WTC11 (cell line): ENCODE measurements at regions not wholly inside any gene's neighbourhood (a gene's known extent, or its start where the extent isn't known, plus 50 kb on each side); places are given as distances from the start of the nearest gene placed in this dataset.

Experiments used
- ATAC-seq: fragments of 200-7000 bp; cut with Tn5 transposase; 2 replicates; pipeline ENCODE4 v1.10.0; 2021; ENCODE audit warnings: mild to moderate bottlenecking, moderate library complexity
- CTCF ChIA-PET: fragments of 300-600 bp; sonication (Branson Sonifier 250); formaldehyde crosslinking; loops from one replicate; lab custom pipeline; 2021; ENCODE audit warnings: antibody characterized with exemption; lab: Charles Lee
- POLR2A ChIA-PET: fragments of 350-600 bp; sonication (Branson Sonifier 250); formaldehyde crosslinking; loops from one replicate; lab custom pipeline; 2021; ENCODE audit warnings: antibody characterized with exemption; lab: Charles Lee
- DNase-seq: peaks from one replicate; pipeline ENCODE4 v3.0.0; 2021; ENCODE audit warnings: low spot score
- H3K27ac Mint-ChIP-seq: 2 replicates; pipeline ENCODE4 v1.8.0; 2021; ENCODE audit warnings: mixed read lengths
- H3K27me3 Mint-ChIP-seq: 2 replicates; pipeline ENCODE4 v1.8.0; 2021; ENCODE audit warnings: low read depth, mild to moderate bottlenecking, moderate library complexity, mixed read lengths
- H3K36me3 Mint-ChIP-seq: 2 replicates; pipeline ENCODE4 v1.8.0; 2021; ENCODE audit warnings: mixed read lengths
- H3K4me1 Mint-ChIP-seq: 2 replicates; pipeline ENCODE4 v1.8.0; 2022; ENCODE audit warnings: mixed read lengths
- H3K4me3 Mint-ChIP-seq: 2 replicates; pipeline ENCODE4 v1.8.0; 2021; ENCODE audit warnings: mild to moderate bottlenecking, moderate library complexity, mixed read lengths
- H3K9me3 Mint-ChIP-seq: 2 replicates; pipeline ENCODE4 v1.8.0; 2021; ENCODE audit warnings: mixed read lengths
- AR ChIP-seq: fragments of 250-450 bp; sonication (Bioruptor Pico); IDR thresholded peaks from 2 replicates; pipeline ENCODE4 v1.9.0; 2021; ENCODE audit warnings: mild to moderate bottlenecking
- ARID4B ChIP-seq: sonication (generic); formaldehyde crosslinking; IDR thresholded peaks from 2 replicates; pipeline ENCODE4 v1.8.0; 2023; ENCODE audit warnings: missing genetic modification reagents, mild to moderate bottlenecking, borderline replicate concordance
- ELF4 ChIP-seq: sonication (generic); formaldehyde crosslinking; IDR thresholded peaks from 2 replicates; pipeline ENCODE4 v1.8.1; 2022; ENCODE audit warnings: low read depth, mild to moderate bottlenecking, moderate library complexity, missing genetic modification reagents
- FOXP4 ChIP-seq: sonication (generic); formaldehyde crosslinking; IDR thresholded peaks from 2 replicates; pipeline ENCODE4 v1.8.0; 2022; ENCODE audit warnings: mild to moderate bottlenecking, missing genetic modification reagents
- KAT7 ChIP-seq: sonication (generic); formaldehyde crosslinking; IDR thresholded peaks from 2 replicates; pipeline ENCODE4 v1.8.1; 2023; ENCODE audit warnings: missing genetic modification reagents, mild to moderate bottlenecking, borderline replicate concordance
- NFE2L1 ChIP-seq: sonication (generic); formaldehyde crosslinking; IDR thresholded peaks from 2 replicates; pipeline ENCODE4 v1.8.1; 2023; ENCODE audit warnings: missing genetic modification reagents
- NR2C2 ChIP-seq: sonication (generic); formaldehyde crosslinking; IDR thresholded peaks from 2 replicates; pipeline ENCODE4 v1.8.0; 2022; ENCODE audit warnings: mild to moderate bottlenecking, missing genetic modification reagents
- NR3C1 ChIP-seq: sonication (generic); formaldehyde crosslinking; conservative IDR thresholded peaks from 2 replicates; pipeline ENCODE4 v1.8.1; 2023; ENCODE audit warnings: low read depth, mild to moderate bottlenecking, missing genetic modification reagents
- PREB ChIP-seq: sonication (generic); formaldehyde crosslinking; IDR thresholded peaks from 2 replicates; pipeline ENCODE4 v1.8.1; 2022; ENCODE audit warnings: mild to moderate bottlenecking, missing genetic modification reagents, moderate library complexity, borderline replicate concordance
- SMAD3 ChIP-seq: sonication (generic); formaldehyde crosslinking; IDR thresholded peaks from 2 replicates; pipeline ENCODE4 v1.8.0; 2022; ENCODE audit warnings: missing genetic modification reagents, mild to moderate bottlenecking, borderline replicate concordance
- TP53 ChIP-seq: sonication (generic); formaldehyde crosslinking; IDR thresholded peaks from 2 replicates; pipeline ENCODE4 v1.8.1; 2023; ENCODE audit warnings: mild to moderate bottlenecking, missing genetic modification reagents
- ZNF138 ChIP-seq: sonication (generic); formaldehyde crosslinking; conservative IDR thresholded peaks from 2 replicates; pipeline ENCODE4 v1.8.1; 2022; ENCODE audit warnings: mild to moderate bottlenecking, moderate library complexity, missing genetic modification reagents
- ZNF671 ChIP-seq: fragments of 250-450 bp; sonication (Bioruptor Pico); IDR thresholded peaks from 2 replicates; pipeline ENCODE4 v1.8.0; 2021; ENCODE audit warnings: mild to moderate bottlenecking

GRCh38 chrX:150007356-150007755 lies 69.1 kb upstream of the EOLA2 start:
- Mint-ChIP-seq H3K4me3 (no peak overlapping the region), H3K4me1 (no peaks in the 10 kb centered on the region), H3K36me3 (no peaks in the 10 kb centered on the region), H3K9me3 (no peaks in the 10 kb centered on the region), H3K27ac (no peak overlapping the region), H3K27me3 (no peaks in the 10 kb centered on the region; the same call in 1 of the 2 replicates)
- TF ChIP-seq FOXP4, result no peak
- no peak for TF ChIP-seq ARID4B (CRISPR knock-in tag)
- TF ChIP-seq NR3C1 (CRISPR knock-in tag), result no peak
- TF ChIP-seq PREB (CRISPR knock-in tag), result no peak
- no peak for TF ChIP-seq TP53
- POLR2A ChIA-PET, result no interaction called here
- CTCF ChIA-PET, result no interaction called here
- DNase-seq (no peak), ATAC-seq (no peak)

- no peak overlapping the region for H3K27ac Mint-ChIP-seq
- no peak for DNase-seq
- POLR2A ChIA-PET, result no interaction called here
Measured at GRCh38 chrX:150012647-150013381, 74.5 kb upstream of the EOLA2 start.

More at GRCh38 chrX:150012647-150013381, 74.5 kb upstream of the EOLA2 start:
- H3K9me3 Mint-ChIP-seq, result no peaks in the 10 kb centered on the region
- H3K4me3 Mint-ChIP-seq, result no peak overlapping the region
- TF ChIP-seq ELF4 (CRISPR knock-in tag), result no peak
- no peak for TF ChIP-seq FOXP4
- no peak for TF ChIP-seq NFE2L1
- TF ChIP-seq ZNF138 (CRISPR knock-in tag), result no peak
- TF ChIP-seq NR2C2 (CRISPR knock-in tag), result no peak
- no peak for TF ChIP-seq AR (CRISPR knock-in tag)
- TF ChIP-seq KAT7 (CRISPR knock-in tag), result no peak
- no peak for TF ChIP-seq SMAD3 (CRISPR knock-in tag)
- TF ChIP-seq ZNF671 (CRISPR knock-in tag), result no peak
- TF ChIP-seq, all 79 proteins: peak for 0
- no peak for ATAC-seq
- CTCF ChIA-PET, result no interaction called here
- H3K27me3 Mint-ChIP-seq, result no peaks in the 10 kb centered on the region; the same call in 1 of the 2 replicates
- no peaks in the 10 kb centered on the region for H3K4me1 Mint-ChIP-seq
- no peaks in the 10 kb centered on the region for H3K36me3 Mint-ChIP-seq
